Keratinocyte (primary cell): ENCODE measurements at regions not wholly inside any gene's neighbourhood (a gene's known extent, or its start where the extent isn't known, plus 50 kb on each side); places are given as distances from the start of the nearest gene placed in this dataset.

Experiments
- EZH2 ChIP-seq: IDR thresholded peaks from one replicate; pipeline ENCODE4 v1.6.1; 2012; ENCODE audit warnings: inconsistent platforms, mild to moderate bottlenecking, low read length, moderate library complexity
- TF ChIP-seq, protein P1 (sequence below), 3 experiments: IDR thresholded peaks in 1 of 3; conservative IDR thresholded peaks in 1 of 3; optimal IDR thresholded peaks in 1 of 3; 2 replicates in 2 of 3; 3 replicates in 1 of 3; pipeline versions ENCODE3 to v1.5.1; 2011; ENCODE audit warnings: low read length in 3 of 3, mild to moderate bottlenecking in 3 of 3, moderate library complexity in 2 of 3, control low read depth in 1 of 3, inconsistent platforms in 1 of 3; ENCODE audit not compliant: insufficient read depth in 2 of 3; ENCODE audit errors: extremely low read depth in 1 of 3

DNA sequence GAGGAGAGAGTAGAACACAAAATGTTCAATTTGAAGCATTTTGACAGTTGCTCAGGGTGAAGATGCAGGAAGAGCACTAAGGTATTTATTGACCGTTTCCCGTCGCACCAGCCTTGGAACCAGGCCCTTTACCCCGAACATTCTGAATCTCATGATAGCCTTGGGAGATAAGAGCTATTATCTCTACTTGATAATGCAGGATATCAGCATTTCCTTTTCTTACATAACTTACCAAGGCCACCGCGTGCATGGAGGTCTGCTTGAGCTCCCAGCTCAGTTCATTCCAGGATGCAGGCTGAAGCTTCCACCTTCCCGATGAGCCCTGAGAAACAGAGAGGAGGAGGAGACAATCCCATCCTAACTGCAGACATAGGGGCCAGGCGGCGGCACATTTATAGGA lies 324.2 kb upstream of the COBL start:
- TF ChIP-seq, protein P1, sequence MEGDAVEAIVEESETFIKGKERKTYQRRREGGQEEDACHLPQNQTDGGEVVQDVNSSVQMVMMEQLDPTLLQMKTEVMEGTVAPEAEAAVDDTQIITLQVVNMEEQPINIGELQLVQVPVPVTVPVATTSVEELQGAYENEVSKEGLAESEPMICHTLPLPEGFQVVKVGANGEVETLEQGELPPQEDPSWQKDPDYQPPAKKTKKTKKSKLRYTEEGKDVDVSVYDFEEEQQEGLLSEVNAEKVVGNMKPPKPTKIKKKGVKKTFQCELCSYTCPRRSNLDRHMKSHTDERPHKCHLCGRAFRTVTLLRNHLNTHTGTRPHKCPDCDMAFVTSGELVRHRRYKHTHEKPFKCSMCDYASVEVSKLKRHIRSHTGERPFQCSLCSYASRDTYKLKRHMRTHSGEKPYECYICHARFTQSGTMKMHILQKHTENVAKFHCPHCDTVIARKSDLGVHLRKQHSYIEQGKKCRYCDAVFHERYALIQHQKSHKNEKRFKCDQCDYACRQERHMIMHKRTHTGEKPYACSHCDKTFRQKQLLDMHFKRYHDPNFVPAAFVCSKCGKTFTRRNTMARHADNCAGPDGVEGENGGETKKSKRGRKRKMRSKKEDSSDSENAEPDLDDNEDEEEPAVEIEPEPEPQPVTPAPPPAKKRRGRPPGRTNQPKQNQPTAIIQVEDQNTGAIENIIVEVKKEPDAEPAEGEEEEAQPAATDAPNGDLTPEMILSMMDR (optimal IDR thresholded peaks at IDR 0.05 in 1 of 3, IDR thresholded peaks at IDR 0.05 in 1 of 3, conservative IDR thresholded peaks at IDR 0.05 in 1 of 3; ENCODE audit: extremely low read depth in 1 of 3, insufficient read depth in 2 of 3, low read length in 3 of 3), result no peak
- no peak for TF ChIP-seq EZH2
